ENCODE measurements at regions not wholly inside any gene's neighbourhood (a gene's known extent, or its start where the extent isn't known, plus 50 kb on each side); places are given as distances from the start of the nearest gene placed in this dataset.

DNA sequence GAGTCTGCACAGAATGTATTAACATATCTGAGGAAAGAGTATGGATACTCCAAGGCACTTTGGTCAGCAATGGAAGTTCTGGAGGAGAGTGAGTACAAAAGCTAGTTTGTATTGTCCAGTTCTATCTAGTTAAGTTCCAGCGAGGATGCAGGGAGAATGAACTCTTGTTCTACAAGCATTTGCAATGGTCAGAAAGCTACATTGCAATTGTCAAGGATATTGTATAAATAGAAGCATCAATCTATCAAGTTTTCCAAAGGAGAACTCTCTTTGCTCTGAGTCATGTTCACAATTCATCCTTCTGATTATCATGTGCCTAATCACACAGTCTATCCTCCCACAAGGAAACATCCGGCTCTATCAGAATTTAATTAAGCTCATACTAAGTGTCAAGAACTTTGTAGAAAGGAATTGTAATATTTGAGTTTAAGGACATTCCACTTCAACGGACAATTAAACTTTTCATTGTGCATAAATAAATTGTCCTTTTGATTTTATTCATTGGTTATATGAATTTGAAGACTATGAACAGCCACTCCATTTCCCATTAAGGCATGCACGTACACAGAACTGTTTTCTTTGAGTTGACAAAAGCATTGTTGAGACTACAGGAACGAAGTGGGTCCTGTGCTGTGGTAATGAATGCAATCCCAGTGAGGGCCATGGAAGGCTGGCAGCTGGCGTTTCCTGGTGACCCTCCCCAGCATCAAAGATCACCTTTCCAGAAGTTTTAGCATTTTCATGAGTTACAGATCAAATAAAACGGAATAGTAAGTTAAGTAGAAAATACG lies 973.5 kb upstream of the GOT2 start:
- no peak overlapping the region for H3K4me3 ChIP-seq (ENCODE audit: control insufficient read depth, low read depth, low read length)
- TF ChIP-seq, protein P1, sequence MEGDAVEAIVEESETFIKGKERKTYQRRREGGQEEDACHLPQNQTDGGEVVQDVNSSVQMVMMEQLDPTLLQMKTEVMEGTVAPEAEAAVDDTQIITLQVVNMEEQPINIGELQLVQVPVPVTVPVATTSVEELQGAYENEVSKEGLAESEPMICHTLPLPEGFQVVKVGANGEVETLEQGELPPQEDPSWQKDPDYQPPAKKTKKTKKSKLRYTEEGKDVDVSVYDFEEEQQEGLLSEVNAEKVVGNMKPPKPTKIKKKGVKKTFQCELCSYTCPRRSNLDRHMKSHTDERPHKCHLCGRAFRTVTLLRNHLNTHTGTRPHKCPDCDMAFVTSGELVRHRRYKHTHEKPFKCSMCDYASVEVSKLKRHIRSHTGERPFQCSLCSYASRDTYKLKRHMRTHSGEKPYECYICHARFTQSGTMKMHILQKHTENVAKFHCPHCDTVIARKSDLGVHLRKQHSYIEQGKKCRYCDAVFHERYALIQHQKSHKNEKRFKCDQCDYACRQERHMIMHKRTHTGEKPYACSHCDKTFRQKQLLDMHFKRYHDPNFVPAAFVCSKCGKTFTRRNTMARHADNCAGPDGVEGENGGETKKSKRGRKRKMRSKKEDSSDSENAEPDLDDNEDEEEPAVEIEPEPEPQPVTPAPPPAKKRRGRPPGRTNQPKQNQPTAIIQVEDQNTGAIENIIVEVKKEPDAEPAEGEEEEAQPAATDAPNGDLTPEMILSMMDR (conservative IDR thresholded peaks at IDR 0.05; ENCODE audit: control insufficient read depth, insufficient read depth, low read depth, low read length) = no peak
- no peak for DNase-seq (ENCODE audit: low read depth)

DNA sequence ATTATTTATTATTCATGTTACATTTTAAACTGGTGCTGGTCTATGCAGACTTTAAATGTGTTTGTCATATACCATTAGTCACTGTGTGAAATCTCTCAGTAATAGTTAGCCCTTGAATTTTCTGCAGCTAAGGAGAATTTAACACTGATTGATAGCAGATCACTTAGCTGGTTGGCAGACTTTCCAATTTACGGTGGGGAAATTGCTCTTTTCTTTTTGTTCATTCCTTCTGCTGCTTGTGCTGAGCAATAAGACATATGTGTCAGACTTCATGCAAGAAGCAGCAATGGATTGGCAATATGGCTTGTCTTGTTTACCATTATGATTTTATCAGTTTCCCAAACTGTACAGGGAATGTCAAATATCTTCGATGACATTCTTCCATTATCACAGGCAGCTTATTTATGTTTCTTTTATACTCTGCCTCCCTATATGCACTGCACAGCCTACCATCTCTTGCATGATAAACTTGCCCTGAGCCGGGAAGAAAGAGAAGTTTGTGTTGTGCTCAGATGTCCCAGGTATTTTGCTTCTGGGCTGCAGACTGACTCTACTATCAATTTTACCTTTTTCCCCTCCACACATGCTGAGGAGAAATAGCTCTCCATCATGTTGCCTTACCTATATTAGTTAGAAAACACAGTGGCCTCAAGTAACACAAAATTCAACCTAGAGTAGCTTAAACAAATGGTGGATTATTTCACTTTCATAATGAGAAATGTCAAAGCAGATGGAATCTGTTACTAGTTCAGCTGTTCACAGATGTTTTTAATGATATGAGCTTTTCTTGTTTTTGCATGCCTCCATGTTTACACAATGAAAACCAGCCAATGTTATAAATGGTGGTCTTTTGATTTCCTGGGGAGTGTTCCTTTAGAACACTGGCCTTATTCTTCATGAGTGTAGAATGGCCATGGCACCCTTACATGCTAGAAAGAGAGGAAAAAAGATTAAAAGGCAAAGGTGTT lies 968.1 kb upstream of the GOT2 start:
- TF ChIP-seq, protein P1 (conservative IDR thresholded peaks at IDR 0.05; ENCODE audit: control insufficient read depth, insufficient read depth, low read depth, low read length) = no peak
- no peak overlapping the region for H3K4me3 ChIP-seq (ENCODE audit: control insufficient read depth, low read depth, low read length)
- peak; percentile 5 for DNase-seq (ENCODE audit: low read depth)

DNA sequence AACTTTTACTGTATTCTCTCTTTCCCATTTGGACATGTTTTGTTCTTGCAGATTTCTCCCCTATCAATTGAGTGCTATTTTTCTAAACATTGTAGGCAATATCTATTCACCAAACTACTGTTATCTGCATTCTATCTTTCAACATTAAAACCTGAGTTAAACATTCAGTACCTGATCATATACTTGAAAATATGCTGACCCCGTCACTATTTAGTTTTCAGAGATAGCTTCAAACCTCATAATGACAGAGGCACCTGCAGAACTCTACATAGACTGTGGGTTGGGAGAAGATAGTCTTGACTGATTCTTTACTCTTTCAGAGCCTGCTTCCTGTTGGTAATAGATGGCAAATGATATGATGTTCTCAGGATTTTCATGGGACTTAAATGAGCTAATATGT lies 965.7 kb upstream of the GOT2 start:
- TF ChIP-seq, protein P1 (conservative IDR thresholded peaks at IDR 0.05; ENCODE audit: control insufficient read depth, insufficient read depth, low read depth, low read length) = no peak

DNA sequence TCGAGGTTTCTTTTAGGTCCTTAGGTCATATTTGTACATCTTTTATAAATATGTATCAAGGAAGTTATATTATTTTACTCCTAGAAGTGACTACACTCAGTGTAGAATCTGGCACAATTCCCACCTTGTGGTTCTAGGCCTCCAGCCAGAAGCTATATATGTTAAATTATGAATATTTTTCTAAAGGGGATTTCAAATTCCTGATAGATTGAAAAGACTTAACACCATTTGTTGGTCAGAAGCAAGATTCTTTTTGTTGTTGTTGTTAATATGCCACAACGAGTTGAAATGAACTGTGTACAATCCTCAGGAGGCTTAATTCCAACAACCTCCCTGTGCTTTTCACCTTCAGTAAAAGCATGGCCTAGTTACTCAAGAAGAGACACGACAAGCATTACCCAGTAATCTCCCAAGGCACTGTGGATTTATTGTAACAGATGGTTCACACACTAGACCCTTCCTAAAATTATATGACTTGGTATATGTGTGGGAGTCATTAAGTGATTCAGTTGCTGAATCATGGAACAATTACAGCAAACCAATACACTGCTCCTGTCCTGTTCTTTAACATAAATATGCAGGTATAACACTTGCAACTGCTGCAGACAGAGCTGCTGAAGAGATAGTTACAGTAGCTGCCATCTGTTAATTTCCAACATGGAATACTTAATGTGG lies 964.4 kb upstream of the GOT2 start:
- H3K4me3 ChIP-seq (ENCODE audit: control insufficient read depth, low read depth, low read length) = no peak overlapping the region
- TF ChIP-seq, protein P1 (conservative IDR thresholded peaks at IDR 0.05; ENCODE audit: control insufficient read depth, insufficient read depth, low read depth, low read length) = no peak
- peak; percentile 77 for DNase-seq (ENCODE audit: low read depth)

More for the DNA sequence above, 965.7 kb upstream of the GOT2 start:
- DNase-seq (ENCODE audit: low read depth) = no peak
- no peak overlapping the region for H3K4me3 ChIP-seq (ENCODE audit: control insufficient read depth, low read depth, low read length)

DNA sequence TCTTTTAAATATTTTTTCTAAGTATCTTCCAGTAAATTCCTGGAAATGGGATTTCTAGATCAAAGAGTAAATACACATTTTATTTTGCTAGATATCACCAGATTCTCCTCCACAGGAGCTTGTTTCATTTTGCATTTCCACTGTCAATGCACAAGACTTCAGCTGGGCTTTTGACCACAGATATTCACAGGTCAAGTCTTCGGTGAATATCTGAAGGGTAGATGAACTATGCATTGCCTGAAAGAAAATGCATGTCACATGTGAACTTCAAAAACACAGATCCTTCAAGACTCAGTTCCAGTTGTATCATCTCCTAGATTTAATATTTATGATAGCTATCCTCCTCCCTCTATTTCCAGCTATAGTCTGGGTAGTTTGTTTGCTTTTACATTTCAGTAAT lies 963.6 kb upstream of the GOT2 start:
- TF ChIP-seq, protein P1 (conservative IDR thresholded peaks at IDR 0.05; ENCODE audit: control insufficient read depth, insufficient read depth, low read depth, low read length) = no peak
- DNase-seq (ENCODE audit: low read depth) = no peak
- no peak overlapping the region for H3K4me3 ChIP-seq (ENCODE audit: control insufficient read depth, low read depth, low read length)

DNA sequence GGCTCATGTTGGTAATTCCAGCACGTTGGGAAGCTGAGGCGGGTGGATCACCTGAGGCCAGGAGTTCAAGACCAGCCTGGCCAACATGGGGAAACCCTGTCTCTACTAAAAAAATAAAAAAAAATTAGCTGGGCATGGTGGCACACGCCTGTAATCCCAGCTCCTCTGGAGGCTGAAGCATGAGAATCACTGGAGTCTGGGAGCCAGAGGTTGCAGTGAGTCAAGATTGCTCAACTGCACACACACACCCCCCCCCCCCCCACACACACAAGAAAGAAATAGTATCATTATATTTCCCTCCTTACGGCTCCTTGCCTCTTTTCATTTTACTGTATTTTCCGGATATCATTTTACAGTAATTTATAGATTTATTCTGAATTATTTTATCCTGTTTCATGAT lies 963.1 kb upstream of the GOT2 start:
- peak; percentile 58 for DNase-seq (ENCODE audit: low read depth)
- no peak overlapping the region for H3K4me3 ChIP-seq (ENCODE audit: control insufficient read depth, low read depth, low read length)
- TF ChIP-seq, protein P1 (conservative IDR thresholded peaks at IDR 0.05; ENCODE audit: control insufficient read depth, insufficient read depth, low read depth, low read length) = no peak
